Large intestine (tissue), 3 donors: ENCODE measurements at regions not wholly inside any gene's neighbourhood (a gene's known extent, or its start where the extent isn't known, plus 50 kb on each side); places are given as distances from the start of the nearest gene placed in this dataset.

Source experiments
- DNase-seq, 2 donors: peaks; one replicate each; pipeline versions ENCODE4 v3.0.0 to v3.0.0-alpha.2; 2013
- H3K27ac ChIP-seq: one replicate; pipeline ENCODE4 v1.5.1; 2013; ENCODE audit warnings: low read length
- H3K27me3 ChIP-seq: 2 replicates; pipeline ENCODE4 v1.6.1; 2013; ENCODE audit warnings: low read length; ENCODE audit not compliant: control insufficient read depth, insufficient read depth
- H3K36me3 ChIP-seq: 2 replicates; pipeline ENCODE4 v1.6.1; 2013; ENCODE audit warnings: low read length; ENCODE audit not compliant: control insufficient read depth, insufficient read depth
- H3K4me1 ChIP-seq: one replicate; pipeline ENCODE4 v1.6.1; 2013; ENCODE audit warnings: low read length; ENCODE audit not compliant: control insufficient read depth, insufficient read depth
- H3K4me3 ChIP-seq: one replicate; pipeline ENCODE4 v1.5.1; 2013; ENCODE audit warnings: low read length
- H3K9me3 ChIP-seq: one replicate; pipeline ENCODE4 v1.6.1; 2013; ENCODE audit warnings: mild to moderate bottlenecking, low read depth, low read length, moderate library complexity; ENCODE audit not compliant: control insufficient read depth
- WGBS: methylation state at CpG from one replicate; pipeline ENCODE4 v1.1.5; 2013; ENCODE audit warnings: low lambda C conversion rate; ENCODE audit not compliant: insufficient coverage; 5-methylcytosine and 5-hydroxymethylcytosine counted together

- no peak for DNase-seq
- H3K27ac ChIP-seq: no peak overlapping the region
- no peaks in the 10 kb centered on the region for H3K4me1 ChIP-seq
- no CpG with 5 or more reads among the region's 61 CpGs for WGBS
- no peak overlapping the region for H3K4me3 ChIP-seq
- no peaks in the 10 kb centered on the region for H3K36me3 ChIP-seq
- no peaks in the 10 kb centered on the region for H3K27me3 ChIP-seq
- peaks cover 19% of the 10 kb centered on the region for H3K9me3 ChIP-seq
Measured at GRCh38 chr4:28117084-28117682, 1256.5 kb downstream of the STIM2 start.

GRCh38 chr4:28146191-28146590, 1285.5 kb downstream of the STIM2 start:
- Histone ChIP-seq H3K4me3 (no peak overlapping the region), H3K9me3 (no peaks in the 10 kb centered on the region), H3K36me3 (no peaks in the 10 kb centered on the region), H3K4me1 (no peaks in the 10 kb centered on the region), H3K27me3 (no peaks in the 10 kb centered on the region), H3K27ac (no peak overlapping the region)
- WGBS: 90% methylated on average over 2 of the region's 3 CpGs
- no peak for DNase-seq

GRCh38 chr4:28148221-28148620, 1287.6 kb downstream of the STIM2 start:
- H3K36me3 ChIP-seq: no peaks in the 10 kb centered on the region
- no peaks in the 10 kb centered on the region for H3K27me3 ChIP-seq
- no peaks in the 10 kb centered on the region for H3K9me3 ChIP-seq
- no peak overlapping the region for H3K4me3 ChIP-seq
- DNase-seq: no peak
- H3K27ac ChIP-seq: no peak overlapping the region
- WGBS: no CpG with 5 or more reads among the region's 1 CpG
- no peaks in the 10 kb centered on the region for H3K4me1 ChIP-seq

- no peak for DNase-seq
- Histone ChIP-seq H3K27ac (no peak overlapping the region), H3K4me1 (no peaks in the 10 kb centered on the region), H3K27me3 (no peaks in the 10 kb centered on the region), H3K36me3 (no peaks in the 10 kb centered on the region), H3K9me3 (no peaks in the 10 kb centered on the region), H3K4me3 (no peak overlapping the region)
- WGBS: 90% methylated on average over 2 of the region's 3 CpGs
Measured at GRCh38 chr4:28149762-28150161, 1289.1 kb downstream of the STIM2 start.

- DNase-seq: no peak
- Histone ChIP-seq H3K4me1 (no peaks in the 10 kb centered on the region), H3K9me3 (no peaks in the 10 kb centered on the region), H3K27me3 (no peaks in the 10 kb centered on the region), H3K27ac (no peak overlapping the region), H3K4me3 (no peak overlapping the region), H3K36me3 (no peaks in the 10 kb centered on the region)
Measured at GRCh38 chr4:28151314-28151713, 1290.7 kb downstream of the STIM2 start.

- Histone ChIP-seq H3K27me3 (no peaks in the 10 kb centered on the region), H3K27ac (no peak overlapping the region), H3K4me1 (no peaks in the 10 kb centered on the region), H3K4me3 (no peak overlapping the region), H3K36me3 (no peaks in the 10 kb centered on the region), H3K9me3 (no peaks in the 10 kb centered on the region)
- WGBS: no CpG with 5 or more reads among the region's 1 CpG
- DNase-seq: no peak
Measured at GRCh38 chr4:28167411-28167810, 1306.8 kb downstream of the STIM2 start.

- Histone ChIP-seq H3K9me3 (no peaks in the 10 kb centered on the region), H3K36me3 (no peaks in the 10 kb centered on the region), H3K27me3 (no peaks in the 10 kb centered on the region), H3K4me1 (no peaks in the 10 kb centered on the region), H3K27ac (no peak overlapping the region), H3K4me3 (no peak overlapping the region)
- WGBS: no CpG with 5 or more reads among the region's 1 CpG
- DNase-seq: no peak
Measured at GRCh38 chr4:28176942-28177341, 1316.3 kb downstream of the STIM2 start.

- H3K27me3 ChIP-seq: no peaks in the 10 kb centered on the region
- no peaks in the 10 kb centered on the region for H3K36me3 ChIP-seq
- H3K4me1 ChIP-seq: no peaks in the 10 kb centered on the region
- H3K9me3 ChIP-seq: no peaks in the 10 kb centered on the region
- no peak for DNase-seq
- H3K27ac ChIP-seq: no peak overlapping the region
- H3K4me3 ChIP-seq: no peak overlapping the region
Measured at GRCh38 chr4:28177641-28178040, 1317.0 kb downstream of the STIM2 start.

- Histone ChIP-seq H3K4me3 (no peak overlapping the region), H3K9me3 (no peaks in the 10 kb centered on the region), H3K27ac (no peak overlapping the region), H3K27me3 (no peaks in the 10 kb centered on the region), H3K36me3 (no peaks in the 10 kb centered on the region), H3K4me1 (no peaks in the 10 kb centered on the region)
- WGBS: 100% methylated on average over 2 of the region's 3 CpGs
- no peak for DNase-seq
Measured at GRCh38 chr4:28179126-28179525, 1318.5 kb downstream of the STIM2 start.

GRCh38 chr4:28209371-28209924, 1348.8 kb downstream of the STIM2 start:
- WGBS: 80% methylated on average over 1 of the region's 1 CpG
- no peaks in the 10 kb centered on the region for H3K4me1 ChIP-seq
- no peaks in the 10 kb centered on the region for H3K9me3 ChIP-seq
- H3K4me3 ChIP-seq: no peak overlapping the region
- no peak for DNase-seq
- H3K27me3 ChIP-seq: no peaks in the 10 kb centered on the region
- no peaks in the 10 kb centered on the region for H3K36me3 ChIP-seq
- H3K27ac ChIP-seq: no peak overlapping the region

GRCh38 chr4:28211676-28212470, 1351.2 kb downstream of the STIM2 start:
- DNase-seq: no peak
- Histone ChIP-seq H3K4me1 (no peaks in the 10 kb centered on the region), H3K36me3 (no peaks in the 10 kb centered on the region), H3K9me3 (no peaks in the 10 kb centered on the region), H3K4me3 (no peak overlapping the region), H3K27me3 (no peaks in the 10 kb centered on the region), H3K27ac (no peak overlapping the region)
- WGBS: no CpG with 5 or more reads among the region's 2 CpGs
